DOHH2 (cell line): ENCODE measurements at regions not wholly inside any gene's neighbourhood (a gene's known extent, or its start where the extent isn't known, plus 50 kb on each side); places are given as distances from the start of the nearest gene placed in this dataset.

Source experiments
- EZH2phosphoT487 ChIP-seq: fragments of 200-600 bp; sonication (generic); IDR thresholded peaks from 2 replicates; pipeline ENCODE4 v1.6.1; 2017; ENCODE audit warnings: borderline replicate concordance, mild to moderate bottlenecking, antibody characterized with exemption, low read length, moderate library complexity, mixed read lengths
- TF ChIP-seq, protein P1 (sequence below): fragments of 200-600 bp; sonication (generic); IDR thresholded peaks from one replicate; pipeline ENCODE4 v1.5.1; 2014; ENCODE audit warnings: antibody characterized with exemption, mild to moderate bottlenecking, low read depth, low read length; ENCODE audit not compliant: poor library complexity, severe bottlenecking

DNA sequence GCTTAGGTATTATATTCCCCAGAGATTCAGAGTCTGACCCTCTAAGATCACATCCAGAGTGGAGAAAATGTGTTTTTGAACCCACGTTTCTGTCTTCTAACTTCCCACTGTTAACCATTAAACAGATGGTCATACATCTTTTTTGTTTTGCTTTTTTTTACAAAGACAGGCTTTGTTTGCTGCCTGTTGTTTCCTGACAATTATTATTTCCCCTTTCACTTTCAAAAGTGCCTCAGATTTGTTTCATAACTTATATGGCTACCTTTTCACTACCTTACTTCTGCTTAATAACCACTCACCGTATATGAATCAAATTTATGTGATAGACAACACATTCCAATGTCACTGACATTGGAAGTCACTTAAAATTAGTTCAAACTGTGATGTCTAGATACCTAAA lies 142.2 kb downstream of the HS3ST1 start:
- TF ChIP-seq, protein P1, sequence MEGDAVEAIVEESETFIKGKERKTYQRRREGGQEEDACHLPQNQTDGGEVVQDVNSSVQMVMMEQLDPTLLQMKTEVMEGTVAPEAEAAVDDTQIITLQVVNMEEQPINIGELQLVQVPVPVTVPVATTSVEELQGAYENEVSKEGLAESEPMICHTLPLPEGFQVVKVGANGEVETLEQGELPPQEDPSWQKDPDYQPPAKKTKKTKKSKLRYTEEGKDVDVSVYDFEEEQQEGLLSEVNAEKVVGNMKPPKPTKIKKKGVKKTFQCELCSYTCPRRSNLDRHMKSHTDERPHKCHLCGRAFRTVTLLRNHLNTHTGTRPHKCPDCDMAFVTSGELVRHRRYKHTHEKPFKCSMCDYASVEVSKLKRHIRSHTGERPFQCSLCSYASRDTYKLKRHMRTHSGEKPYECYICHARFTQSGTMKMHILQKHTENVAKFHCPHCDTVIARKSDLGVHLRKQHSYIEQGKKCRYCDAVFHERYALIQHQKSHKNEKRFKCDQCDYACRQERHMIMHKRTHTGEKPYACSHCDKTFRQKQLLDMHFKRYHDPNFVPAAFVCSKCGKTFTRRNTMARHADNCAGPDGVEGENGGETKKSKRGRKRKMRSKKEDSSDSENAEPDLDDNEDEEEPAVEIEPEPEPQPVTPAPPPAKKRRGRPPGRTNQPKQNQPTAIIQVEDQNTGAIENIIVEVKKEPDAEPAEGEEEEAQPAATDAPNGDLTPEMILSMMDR = no peak
- no peak for TF ChIP-seq EZH2phosphoT487
